MG63 (cell line): ENCODE measurements at regions not wholly inside any gene's neighbourhood (a gene's known extent, or its start where the extent isn't known, plus 50 kb on each side); places are given as distances from the start of the nearest gene placed in this dataset.
A peak's percentile ranks its signal among the peaks of the same experiment; 100 is the strongest.

Experiments used
- DNase-seq: peaks from one replicate; pipeline ENCODE4 v3.0.0-alpha.2; 2020
- H3K27me3 ChIP-seq: fragments of 250-450 bp; sonication (Bioruptor Pico); 2 replicates; pipeline ENCODE4 v1.5.1; 2020; ENCODE audit warnings: mild to moderate bottlenecking, moderate library complexity
- H3K36me3 ChIP-seq: fragments of 250-450 bp; sonication (Bioruptor Pico); 2 replicates; pipeline ENCODE4 v1.5.1; 2020; ENCODE audit warnings: mild to moderate bottlenecking, moderate library complexity
- H3K4me3 ChIP-seq: fragments of 250-450 bp; sonication (Bioruptor Pico); 2 replicates; pipeline ENCODE4 v1.5.1; 2020; ENCODE audit warnings: mild to moderate bottlenecking, moderate library complexity
- H3K9me3 ChIP-seq: fragments of 250-450 bp; sonication (Bioruptor Pico); 2 replicates; pipeline ENCODE4 v1.5.1; 2020; ENCODE audit warnings: mild to moderate bottlenecking, moderate library complexity

- Histone ChIP-seq H3K27me3 (no peaks in the 10 kb centered on the region; the same call in 1 of the 2 replicates), H3K9me3 (no peaks in the 10 kb centered on the region), H3K4me3 (no peak overlapping the region), H3K36me3 (no peaks in the 10 kb centered on the region)
- DNase-seq: no peak
Measured at GRCh38 chr2:126769118-126769517, 113.2 kb downstream of the GYPC start.

GRCh38 chr2:126770466-126770865 is 114.5 kb downstream of the GYPC start:
- Histone ChIP-seq H3K4me3 (no peak overlapping the region), H3K9me3 (no peaks in the 10 kb centered on the region), H3K27me3 (no peaks in the 10 kb centered on the region; the same call in 1 of the 2 replicates), H3K36me3 (no peaks in the 10 kb centered on the region)
- DNase-seq: no peak

GRCh38 chr2:126771094-126771493 is 115.1 kb downstream of the GYPC start:
- H3K27me3 ChIP-seq: no peaks in the 10 kb centered on the region
- H3K36me3 ChIP-seq: no peaks in the 10 kb centered on the region
- no peaks in the 10 kb centered on the region for H3K9me3 ChIP-seq
- no peak overlapping the region for H3K4me3 ChIP-seq
- DNase-seq: no peak

- H3K27me3 ChIP-seq: no peaks in the 10 kb centered on the region
- H3K36me3 ChIP-seq: no peaks in the 10 kb centered on the region
- no peak overlapping the region for H3K4me3 ChIP-seq
- no peaks in the 10 kb centered on the region for H3K9me3 ChIP-seq
- DNase-seq: no peak
Measured at GRCh38 chr2:126771501-126772195, 115.7 kb downstream of the GYPC start.

GRCh38 chr2:126774290-126774689 is 118.3 kb downstream of the GYPC start:
- Histone ChIP-seq H3K27me3 (no peaks in the 10 kb centered on the region), H3K36me3 (no peaks in the 10 kb centered on the region), H3K9me3 (no peaks in the 10 kb centered on the region), H3K4me3 (no peak overlapping the region)
- no peak for DNase-seq

GRCh38 chr2:126774761-126775160 is 118.8 kb downstream of the GYPC start:
- no peaks in the 10 kb centered on the region for H3K36me3 ChIP-seq

GRCh38 chr2:126775300-126775985 is 119.5 kb downstream of the GYPC start:
- no peaks in the 10 kb centered on the region for H3K27me3 ChIP-seq
- H3K36me3 ChIP-seq: no peaks in the 10 kb centered on the region
- no peak overlapping the region for H3K4me3 ChIP-seq
- no peaks in the 10 kb centered on the region for H3K9me3 ChIP-seq
- DNase-seq: no peak

More at GRCh38 chr2:126774761-126775160, 118.8 kb downstream of the GYPC start:
- no peaks in the 10 kb centered on the region for H3K27me3 ChIP-seq
- DNase-seq: no peak
- no peak overlapping the region for H3K4me3 ChIP-seq
- H3K9me3 ChIP-seq: no peaks in the 10 kb centered on the region

GRCh38 chr2:126776255-126776654 is 120.3 kb downstream of the GYPC start:
- H3K36me3 ChIP-seq: no peaks in the 10 kb centered on the region
- no peaks in the 10 kb centered on the region for H3K9me3 ChIP-seq
- no peak overlapping the region; the same call in 1 of the 2 replicates for H3K4me3 ChIP-seq
- DNase-seq: no peak
- no peaks in the 10 kb centered on the region for H3K27me3 ChIP-seq

GRCh38 chr2:126776692-126777619 is 121.0 kb downstream of the GYPC start:
- Histone ChIP-seq H3K9me3 (no peaks in the 10 kb centered on the region), H3K27me3 (no peaks in the 10 kb centered on the region), H3K36me3 (no peaks in the 10 kb centered on the region), H3K4me3 (peak overlapping the region; percentile 50)
- DNase-seq: peak; percentile 58

- DNase-seq: no peak
- Histone ChIP-seq H3K9me3 (no peaks in the 10 kb centered on the region), H3K36me3 (no peaks in the 10 kb centered on the region), H3K27me3 (no peaks in the 10 kb centered on the region), H3K4me3 (no peak overlapping the region)
Measured at GRCh38 chr2:126777620-126777978, 121.1 kb upstream of the TEX51 start.

GRCh38 chr2:126778561-126779501 is 119.9 kb upstream of the TEX51 start:
- no peaks in the 10 kb centered on the region for H3K9me3 ChIP-seq
- H3K4me3 ChIP-seq: no peak overlapping the region
- H3K36me3 ChIP-seq: no peaks in the 10 kb centered on the region
- no peak for DNase-seq
- no peaks in the 10 kb centered on the region for H3K27me3 ChIP-seq

GRCh38 chr2:126781206-126781605 is 117.5 kb upstream of the TEX51 start:
- Histone ChIP-seq H3K9me3 (no peaks in the 10 kb centered on the region), H3K27me3 (no peaks in the 10 kb centered on the region), H3K36me3 (no peaks in the 10 kb centered on the region)

GRCh38 chr2:126781806-126782205 is 116.9 kb upstream of the TEX51 start:
- Histone ChIP-seq H3K9me3 (no peaks in the 10 kb centered on the region), H3K4me3 (no peak overlapping the region), H3K36me3 (no peaks in the 10 kb centered on the region), H3K27me3 (no peaks in the 10 kb centered on the region)
- no peak for DNase-seq

More at GRCh38 chr2:126781206-126781605, 117.5 kb upstream of the TEX51 start:
- no peak for DNase-seq
- H3K4me3 ChIP-seq: no peak overlapping the region

- DNase-seq: no peak
- H3K9me3 ChIP-seq: no peaks in the 10 kb centered on the region
Measured at GRCh38 chr2:126782648-126783047, 116.0 kb upstream of the TEX51 start.

GRCh38 chr2:126783341-126783740 is 115.3 kb upstream of the TEX51 start:
- no peak overlapping the region for H3K4me3 ChIP-seq
- no peaks in the 10 kb centered on the region for H3K36me3 ChIP-seq
- H3K27me3 ChIP-seq: no peaks in the 10 kb centered on the region
- DNase-seq: no peak
- no peaks in the 10 kb centered on the region for H3K9me3 ChIP-seq

More at GRCh38 chr2:126782648-126783047, 116.0 kb upstream of the TEX51 start:
- no peak overlapping the region for H3K4me3 ChIP-seq
- H3K36me3 ChIP-seq: no peaks in the 10 kb centered on the region
- no peaks in the 10 kb centered on the region for H3K27me3 ChIP-seq

GRCh38 chr2:126784045-126784444 is 114.6 kb upstream of the TEX51 start:
- Histone ChIP-seq H3K9me3 (no peaks in the 10 kb centered on the region), H3K27me3 (no peaks in the 10 kb centered on the region), H3K4me3 (no peak overlapping the region), H3K36me3 (no peaks in the 10 kb centered on the region)
- no peak for DNase-seq
